ENCODE measurements at regions not wholly inside any gene's neighbourhood (a gene's known extent, or its start where the extent isn't known, plus 50 kb on each side); places are given as distances from the start of the nearest gene placed in this dataset.

DNA sequence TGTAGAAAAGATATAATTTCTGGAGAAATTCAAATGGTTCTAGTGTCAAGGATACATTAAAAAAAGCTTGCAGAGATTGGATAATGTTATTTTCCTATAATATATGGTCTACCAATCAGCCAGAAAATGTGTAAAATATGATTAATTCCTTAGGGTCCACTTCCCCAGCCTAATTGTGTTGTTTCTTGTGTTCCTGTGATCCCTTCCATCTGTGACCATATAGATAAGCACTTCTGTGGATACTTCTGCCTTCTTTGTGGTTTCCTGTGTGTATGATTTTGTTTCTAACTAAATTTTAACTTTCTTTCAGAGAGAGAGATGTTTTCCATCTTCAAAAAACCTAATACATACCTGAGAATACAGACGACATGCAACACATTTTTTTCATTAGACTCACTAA lies 367.1 kb upstream of the PIK3C3 start:
- Histone ChIP-seq H3K4me3 (no peak overlapping the region), H4K20me1 (ENCODE audit: control insufficient read depth, insufficient read depth) (no peaks in the 10 kb centered on the region), H3K4me1 (ENCODE audit: control insufficient read depth, insufficient read depth, low read length) (no peaks in the 10 kb centered on the region), H3K9me3 (replicated peaks; ENCODE audit: control insufficient read depth, insufficient read depth, low read length) (no peaks in the 10 kb centered on the region), H3K79me2 (ENCODE audit: control insufficient read depth, insufficient read depth, low read length) (no peaks in the 10 kb centered on the region), H3K9ac (ENCODE audit: control insufficient read depth, insufficient read depth, low read length) (no peak overlapping the region), H2AFZ (ENCODE audit: control insufficient read depth, low read depth, low read length) (no peak overlapping the region), H3K4me2 (ENCODE audit: control insufficient read depth, insufficient read depth) (no peak overlapping the region), H3K27me3 (replicated peaks in 1 of 2; ENCODE audit: control insufficient read depth in 2 of 2, insufficient read depth in 2 of 2, low read length in 1 of 2) (no peaks in the 10 kb centered on the region), H3K27ac (ENCODE audit: control insufficient read depth, insufficient read depth) (no peak overlapping the region), H3K36me3 (ENCODE audit: control insufficient read depth in 2 of 2, insufficient read depth in 2 of 2, low read length in 1 of 2) (no peaks in the 10 kb centered on the region)
- CTCF ChIA-PET: no interaction called here
- DNase-seq (ENCODE audit: low read depth, low spot score): no peak
- RAD21 ChIA-PET (ENCODE audit: unreplicated experiment): no interaction called here
- WGBS (ENCODE audit: insufficient coverage, insufficient replicate concordance, low lambda C conversion rate, missing lambda C conversion rate): 0% methylated on average over 1 of the region's 1 CpG
- FAIRE-seq: no peak
- SMC1A ChIA-PET (ENCODE audit: uncharacterized antibody, unreplicated experiment): no interaction called here
- intact Hi-C loops (cut with micrococcal nuclease; ENCODE audit: unreplicated experiment): no loop called here
- TF ChIP-seq, protein P1, sequence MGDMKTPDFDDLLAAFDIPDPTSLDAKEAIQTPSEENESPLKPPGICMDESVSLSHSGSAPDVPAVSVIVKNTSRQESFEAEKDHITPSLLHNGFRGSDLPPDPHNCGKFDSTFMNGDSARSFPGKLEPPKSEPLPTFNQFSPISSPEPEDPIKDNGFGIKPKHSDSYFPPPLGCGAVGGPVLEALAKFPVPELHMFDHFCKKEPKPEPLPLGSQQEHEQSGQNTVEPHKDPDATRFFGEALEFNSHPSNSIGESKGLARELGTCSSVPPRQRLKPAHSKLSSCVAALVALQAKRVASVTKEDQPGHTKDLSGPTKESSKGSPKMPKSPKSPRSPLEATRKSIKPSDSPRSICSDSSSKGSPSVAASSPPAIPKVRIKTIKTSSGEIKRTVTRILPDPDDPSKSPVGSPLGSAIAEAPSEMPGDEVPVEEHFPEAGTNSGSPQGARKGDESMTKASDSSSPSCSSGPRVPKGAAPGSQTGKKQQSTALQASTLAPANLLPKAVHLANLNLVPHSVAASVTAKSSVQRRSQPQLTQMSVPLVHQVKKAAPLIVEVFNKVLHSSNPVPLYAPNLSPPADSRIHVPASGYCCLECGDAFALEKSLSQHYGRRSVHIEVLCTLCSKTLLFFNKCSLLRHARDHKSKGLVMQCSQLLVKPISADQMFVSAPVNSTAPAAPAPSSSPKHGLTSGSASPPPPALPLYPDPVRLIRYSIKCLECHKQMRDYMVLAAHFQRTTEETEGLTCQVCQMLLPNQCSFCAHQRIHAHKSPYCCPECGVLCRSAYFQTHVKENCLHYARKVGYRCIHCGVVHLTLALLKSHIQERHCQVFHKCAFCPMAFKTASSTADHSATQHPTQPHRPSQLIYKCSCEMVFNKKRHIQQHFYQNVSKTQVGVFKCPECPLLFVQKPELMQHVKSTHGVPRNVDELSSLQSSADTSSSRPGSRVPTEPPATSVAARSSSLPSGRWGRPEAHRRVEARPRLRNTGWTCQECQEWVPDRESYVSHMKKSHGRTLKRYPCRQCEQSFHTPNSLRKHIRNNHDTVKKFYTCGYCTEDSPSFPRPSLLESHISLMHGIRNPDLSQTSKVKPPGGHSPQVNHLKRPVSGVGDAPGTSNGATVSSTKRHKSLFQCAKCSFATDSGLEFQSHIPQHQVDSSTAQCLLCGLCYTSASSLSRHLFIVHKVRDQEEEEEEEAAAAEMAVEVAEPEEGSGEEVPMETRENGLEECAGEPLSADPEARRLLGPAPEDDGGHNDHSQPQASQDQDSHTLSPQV (IDR thresholded peaks at IDR 0.05): no peak
- TF ChIP-seq RBBP5 (conservative IDR thresholded peaks at IDR 0.05) (no peak), TBL1XR1 (IDR thresholded peaks at IDR 0.05; ENCODE audit: low read depth, low read length) (no peak), SMAD5 (IDR thresholded peaks at IDR 0.05; ENCODE audit: low read depth) (no peak), BMI1 (IDR thresholded peaks at IDR 0.05; ENCODE audit: borderline replicate concordance) (no peak), NRF1 (conservative IDR thresholded peaks at IDR 0.05; ENCODE audit: low read depth, low read length) (no peak), SRF (IDR thresholded peaks at IDR 0.05; ENCODE audit: low read depth in 2 of 2, low read length in 2 of 2) (no peak), ZBED1 (IDR thresholded peaks at IDR 0.05; ENCODE audit: borderline replicate concordance) (no peak)
- TF ChIP-seq, protein P2, sequence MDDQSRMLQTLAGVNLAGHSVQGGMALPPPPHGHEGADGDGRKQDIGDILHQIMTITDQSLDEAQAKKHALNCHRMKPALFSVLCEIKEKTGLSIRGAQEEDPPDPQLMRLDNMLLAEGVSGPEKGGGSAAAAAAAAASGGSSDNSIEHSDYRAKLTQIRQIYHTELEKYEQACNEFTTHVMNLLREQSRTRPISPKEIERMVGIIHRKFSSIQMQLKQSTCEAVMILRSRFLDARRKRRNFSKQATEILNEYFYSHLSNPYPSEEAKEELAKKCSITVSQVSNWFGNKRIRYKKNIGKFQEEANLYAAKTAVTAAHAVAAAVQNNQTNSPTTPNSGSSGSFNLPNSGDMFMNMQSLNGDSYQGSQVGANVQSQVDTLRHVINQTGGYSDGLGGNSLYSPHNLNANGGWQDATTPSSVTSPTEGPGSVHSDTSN (IDR thresholded peaks at IDR 0.05; ENCODE audit: insufficient replicate concordance, low read depth, low read length): no peak
- TF ChIP-seq, protein P3, sequence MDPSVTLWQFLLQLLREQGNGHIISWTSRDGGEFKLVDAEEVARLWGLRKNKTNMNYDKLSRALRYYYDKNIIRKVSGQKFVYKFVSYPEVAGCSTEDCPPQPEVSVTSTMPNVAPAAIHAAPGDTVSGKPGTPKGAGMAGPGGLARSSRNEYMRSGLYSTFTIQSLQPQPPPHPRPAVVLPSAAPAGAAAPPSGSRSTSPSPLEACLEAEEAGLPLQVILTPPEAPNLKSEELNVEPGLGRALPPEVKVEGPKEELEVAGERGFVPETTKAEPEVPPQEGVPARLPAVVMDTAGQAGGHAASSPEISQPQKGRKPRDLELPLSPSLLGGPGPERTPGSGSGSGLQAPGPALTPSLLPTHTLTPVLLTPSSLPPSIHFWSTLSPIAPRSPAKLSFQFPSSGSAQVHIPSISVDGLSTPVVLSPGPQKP (IDR thresholded peaks at IDR 0.05; ENCODE audit: low read depth, low read length): no peak
- in situ Hi-C loops (cut with MboI): no loop called here
- POLR2A ChIA-PET: no interaction called here
- no peak for ATAC-seq
- BruUV-seq (replicated peaks): no TSS peak

Data from GM12878 (cell line).